Endothelial cell of umbilical vein (primary cell): ENCODE measurements at regions not wholly inside any gene's neighbourhood (a gene's known extent, or its start where the extent isn't known, plus 50 kb on each side); places are given as distances from the start of the nearest gene placed in this dataset.

Source experiments
- BruUV-seq: library from RNA; stranded (reverse); fragments of 400-500 nt; replicated peaks from 2 replicates; lab custom pipeline; 2021; lab: Mats Ljungman, UMichigan
- CTCF ChIA-PET: fragments of 300-600, 350-600 bp; sonication (Branson Sonifier 250); formaldehyde crosslinking; loops from one replicate; lab custom pipeline; 2021; ENCODE audit warnings: antibody characterized with exemption, inconsistent platforms; lab: Charles Lee
- POLR2A ChIA-PET: fragments of 300-600, 350-600 bp; sonication (Branson Sonifier 250); formaldehyde crosslinking; loops from one replicate; lab custom pipeline; 2021; ENCODE audit warnings: antibody characterized with exemption, inconsistent platforms; lab: Charles Lee
- DNase-seq: peaks from one replicate; pipeline ENCODE4 v3.0.0-alpha.2; 2011; ENCODE audit warnings: low read depth, low spot score
- FAIRE-seq: peaks from 2 replicates; lab custom pipeline; 2011; peaks lifted over from hg19 to GRCh38; lab: Jason Lieb, UNC
- H2AFZ ChIP-seq: 2 replicates; pipeline ENCODE4 v1.6.0; 2012; ENCODE audit warnings: low read depth, low read length, control low read depth, inconsistent platforms
- H3K27ac ChIP-seq: 2 replicates; pipeline ENCODE4 v1.5.1; 2011; ENCODE audit warnings: low read depth, mild to moderate bottlenecking, control low read depth, low read length, moderate library complexity; ENCODE audit not compliant: insufficient read depth
- H3K27me3 ChIP-seq, 2 experiments: 2 replicates each; pipeline versions ENCODE4 v1.6.0 to v1.6.1; 2011; ENCODE audit warnings: low read length in 2 of 2, mixed read lengths in 1 of 2; ENCODE audit not compliant: control insufficient read depth in 2 of 2, insufficient read depth in 2 of 2
- H3K36me3 ChIP-seq, 2 experiments: 2 replicates in 1 of 2; 3 replicates in 1 of 2; pipeline ENCODE4 v1.5.1; 2011; ENCODE audit warnings: low read length in 2 of 2, mild to moderate bottlenecking in 1 of 2, moderate library complexity in 1 of 2; ENCODE audit not compliant: control insufficient read depth in 2 of 2, insufficient read depth in 2 of 2; ENCODE audit errors: extremely low read depth in 1 of 2
- H3K4me1 ChIP-seq: 3 replicates; pipeline ENCODE4 v1.5.1; 2011; ENCODE audit warnings: mild to moderate bottlenecking, low read length; ENCODE audit not compliant: control insufficient read depth, insufficient read depth; ENCODE audit errors: extremely low read depth
- H3K4me2 ChIP-seq: 2 replicates; pipeline ENCODE4 v1.6.1; 2011; ENCODE audit warnings: low read length, control low read depth, mixed read lengths; ENCODE audit not compliant: insufficient read depth
- H3K4me3 ChIP-seq, 3 experiments: fragments of 200-600 bp in 1 of 3; sonication (generic), shearing (Covaris generic) in 1 of 3; replicated peaks in 1 of 3; 2 replicates each; pipeline ENCODE4 v1.5.1; 2011 to 2016; ENCODE audit warnings: control low read depth in 3 of 3, low read length in 3 of 3, mild to moderate bottlenecking in 2 of 3, inconsistent platforms in 1 of 3, low read depth in 1 of 3, moderate library complexity in 1 of 3; ENCODE audit not compliant: insufficient read depth in 1 of 3
- H3K79me2 ChIP-seq: 2 replicates; pipeline ENCODE4 v1.6.0; 2012; ENCODE audit warnings: low read length, inconsistent platforms; ENCODE audit not compliant: control insufficient read depth, insufficient read depth
- H3K9ac ChIP-seq: replicated peaks from 2 replicates; pipeline ENCODE3; 2011; ENCODE audit warnings: low read length, control low read depth; ENCODE audit not compliant: insufficient read depth; ENCODE audit errors: extremely low read depth
- H3K9me1 ChIP-seq: replicated peaks from 3 replicates; pipeline ENCODE4 v1.6.0; 2011; ENCODE audit warnings: mild to moderate bottlenecking, low read length; ENCODE audit not compliant: control insufficient read depth, insufficient read depth; ENCODE audit errors: extremely low read depth
- H3K9me3 ChIP-seq: replicated peaks from 2 replicates; pipeline ENCODE4 v1.5.1; 2012; ENCODE audit warnings: low read length, inconsistent platforms; ENCODE audit not compliant: control insufficient read depth, insufficient read depth
- H4K20me1 ChIP-seq: replicated peaks from 2 replicates; pipeline ENCODE3; 2011; ENCODE audit warnings: mild to moderate bottlenecking, low read length; ENCODE audit not compliant: control insufficient read depth, insufficient read depth; ENCODE audit errors: extremely low read depth
- CTCF ChIP-seq, 2 donors: IDR thresholded peaks; 1 replicate in 1 of 2; 2 replicates in 1 of 2; pipeline ENCODE4 v1.5.1; 2011; ENCODE audit warnings: low read length in 2 of 2, mild to moderate bottlenecking in 2 of 2, moderate library complexity in 2 of 2, control low read depth in 1 of 2, inconsistent platforms in 1 of 2, low read depth in 1 of 2; ENCODE audit not compliant: insufficient read depth in 1 of 2; ENCODE audit errors: extremely low read depth in 1 of 2
- EZH2 ChIP-seq: IDR thresholded peaks from 2 replicates; pipeline ENCODE4 v1.6.1; 2012; ENCODE audit warnings: borderline replicate concordance, low read depth, mild to moderate bottlenecking, moderate library complexity, low read length, inconsistent platforms; ENCODE audit not compliant: severe bottlenecking
- FOS ChIP-seq: IDR thresholded peaks from 2 replicates; pipeline ENCODE4 v1.6.1; 2011; ENCODE audit warnings: mild to moderate bottlenecking, low read length, moderate library complexity, borderline replicate concordance; ENCODE audit not compliant: insufficient read depth
- GATA2 ChIP-seq: IDR thresholded peaks from 2 replicates; pipeline ENCODE4 v1.7.0; 2011; ENCODE audit warnings: low read depth, mild to moderate bottlenecking, moderate library complexity, mixed read lengths, low read length; ENCODE audit not compliant: insufficient read length, insufficient read depth
- JUN ChIP-seq: IDR thresholded peaks from 2 replicates; pipeline ENCODE4 v1.6.1; 2011; ENCODE audit warnings: borderline replicate concordance, low read depth; ENCODE audit not compliant: insufficient read length, insufficient read depth
- MAX ChIP-seq: IDR thresholded peaks from 2 replicates; pipeline ENCODE4 v1.6.1; 2011; ENCODE audit not compliant: insufficient read depth, insufficient read length
- MYC ChIP-seq: IDR thresholded peaks from one replicate; pipeline ENCODE4 v1.6.1; 2011; ENCODE audit warnings: mild to moderate bottlenecking, low read depth, low read length
- POLR2A ChIP-seq: IDR thresholded peaks from 2 replicates; pipeline ENCODE4 v1.6.1; 2012; ENCODE audit warnings: low read depth, mild to moderate bottlenecking, control low read depth, low read length
- POLR2AphosphoS5 ChIP-seq: IDR thresholded peaks from 2 replicates; pipeline ENCODE4 v1.6.1; 2012; ENCODE audit warnings: low read depth, mild to moderate bottlenecking, control low read depth, low read length, moderate library complexity; ENCODE audit not compliant: insufficient read depth
- dilution Hi-C: fragments of 300-500 bp; cut with MboI; formaldehyde crosslinking; loops from one replicate; pipeline ENCODE4 v1.15.0; 2019; ENCODE audit warnings: low sequenced_read_pairs; ENCODE audit not compliant: extremely low pct_ligation_motif_present
- intact Hi-C: fragments of 100-400 bp; cut with micrococcal nuclease; formaldehyde crosslinking; loops from one replicate; pipeline ENCODE4 v1.10.0; 2022

- Histone ChIP-seq H3K4me2 (no peak overlapping the region), H3K4me1 (no peaks in the 10 kb centered on the region), H3K36me3 (no peaks in the 10 kb centered on the region), H3K79me2 (no peaks in the 10 kb centered on the region), H2AFZ (no peak overlapping the region), H3K9ac (no peak overlapping the region), H4K20me1 (no peaks in the 10 kb centered on the region), H3K4me3 (no peak overlapping the region), H3K9me3 (peaks cover 1% of the 10 kb centered on the region), H3K9me1 (no peaks in the 10 kb centered on the region), H3K27ac (no peak overlapping the region), H3K27me3 (no peaks in the 10 kb centered on the region)
- FAIRE-seq (no peak), DNase-seq (no peak)
- ChIA-PET POLR2A (no interaction called here), CTCF (no interaction called here)
- dilution Hi-C loops (no loop called here), intact Hi-C loops (no loop called here)
- no TSS peak for BruUV-seq
- TF ChIP-seq POLR2AphosphoS5: no peak
- no peak for TF ChIP-seq EZH2
- no peak for TF ChIP-seq POLR2A
- no peak for TF ChIP-seq FOS
- no peak for TF ChIP-seq GATA2
- TF ChIP-seq JUN: no peak
- TF ChIP-seq MAX: no peak
Measured at GRCh38 chr1:239545466-239545865, 159.1 kb downstream of the CHRM3 start.

- POLR2A ChIA-PET: no interaction called here
Measured at GRCh38 chr1:239547987-239548386, 161.6 kb downstream of the CHRM3 start.

More at GRCh38 chr1:239547987-239548386, 161.6 kb downstream of the CHRM3 start:
- Histone ChIP-seq H3K4me3 (no peak overlapping the region), H2AFZ (no peak overlapping the region), H3K9ac (no peak overlapping the region), H3K79me2 (no peaks in the 10 kb centered on the region), H3K4me2 (no peak overlapping the region), H3K27me3 (no peaks in the 10 kb centered on the region), H3K36me3 (no peaks in the 10 kb centered on the region), H3K9me3 (peaks cover 1% of the 10 kb centered on the region), H4K20me1 (no peaks in the 10 kb centered on the region), H3K4me1 (no peaks in the 10 kb centered on the region), H3K9me1 (no peaks in the 10 kb centered on the region), H3K27ac (no peak overlapping the region)
- no TSS peak for BruUV-seq
- TF ChIP-seq FOS: no peak
- TF ChIP-seq MYC: no peak
- no peak for TF ChIP-seq GATA2
- no peak for TF ChIP-seq JUN
- TF ChIP-seq POLR2AphosphoS5: no peak
- TF ChIP-seq MAX: no peak
- no peak for TF ChIP-seq EZH2
- no peak for TF ChIP-seq POLR2A
- TF ChIP-seq CTCF (IDR thresholded peaks at IDR 0.05; ENCODE audit: extremely low read depth in 1 of 2, insufficient read depth in 1 of 2, low read depth in 1 of 2, low read length in 2 of 2): no peak
- FAIRE-seq: no peak
- intact Hi-C loops: no loop called here
- CTCF ChIA-PET: no interaction called here
- DNase-seq: no peak
- dilution Hi-C loops: no loop called here
